GM12878 (cell line): ENCODE measurements at regions not wholly inside any gene's neighbourhood (a gene's known extent, or its start where the extent isn't known, plus 50 kb on each side); places are given as distances from the start of the nearest gene placed in this dataset.

Source experiments
- ATAC-seq: fragments of 200-7000 bp; cut with Tn5 transposase; 3 replicates; pipeline ENCODE4 v1.9.1; 2020; ENCODE audit warnings: mild to moderate bottlenecking, moderate library complexity
- BruUV-seq: library from RNA; stranded (reverse); fragments of 400-500 nt; replicated peaks from 2 replicates; lab custom pipeline; 2021; lab: Mats Ljungman, UMichigan
- CTCF ChIA-PET: fragments of 300-600 bp; sonication (Branson Sonifier 250); formaldehyde crosslinking; extraction: SDS; loops from one replicate; lab custom pipeline; 2021; ENCODE audit warnings: inconsistent platforms; lab: Yijun Ruan, JAX
- POLR2A ChIA-PET: fragments of 350-600 bp; formaldehyde crosslinking; extraction: SDS; loops from one replicate; lab custom pipeline; 2021; ENCODE audit warnings: inconsistent platforms; lab: Charles Lee
- RAD21 ChIA-PET: fragments of 300-600 bp; sonication (Branson Sonifier 250); formaldehyde crosslinking; loops from one replicate; lab custom pipeline; 2023; ENCODE audit warnings: antibody characterized with exemption; ENCODE audit not compliant: unreplicated experiment; lab: Charles Lee
- SMC1A ChIA-PET: fragments of 300-600 bp; sonication (Branson Sonifier 250); formaldehyde crosslinking; loops from one replicate; lab custom pipeline; 2023; ENCODE audit not compliant: unreplicated experiment, uncharacterized antibody; lab: Charles Lee
- DNase-seq: peaks from one replicate; pipeline ENCODE4 v3.0.0-alpha.2; 2011; ENCODE audit warnings: low read depth, low spot score
- FAIRE-seq: peaks from 3 replicates; lab custom pipeline; 2011; peaks lifted over from hg19 to GRCh38; lab: Jason Lieb, UNC
- H2AFZ ChIP-seq: 2 replicates; pipeline ENCODE4 v1.6.0; 2011; ENCODE audit warnings: low read depth, low read length, control low read depth; ENCODE audit not compliant: control insufficient read depth
- H3K27ac ChIP-seq: 2 replicates; pipeline ENCODE4 v1.5.1; 2011; ENCODE audit warnings: control low read depth; ENCODE audit not compliant: control insufficient read depth, insufficient read depth
- H3K27me3 ChIP-seq, 2 experiments: replicated peaks in 1 of 2; 2 replicates each; pipeline versions ENCODE4 v1.6.0 to v1.6.1; 2011; ENCODE audit warnings: low read length in 1 of 2; ENCODE audit not compliant: control insufficient read depth in 2 of 2, insufficient read depth in 2 of 2
- H3K36me3 ChIP-seq, 2 experiments: 2 replicates each; pipeline ENCODE4 v1.5.1; 2011; ENCODE audit warnings: low read length in 1 of 2; ENCODE audit not compliant: control insufficient read depth in 2 of 2, insufficient read depth in 2 of 2
- H3K4me1 ChIP-seq: 2 replicates; pipeline ENCODE4 v1.6.1; 2011; ENCODE audit warnings: mild to moderate bottlenecking, low read length, moderate library complexity, mixed read lengths; ENCODE audit not compliant: control insufficient read depth, insufficient read depth
- H3K4me2 ChIP-seq: 2 replicates; pipeline ENCODE4 v1.6.0; 2011; ENCODE audit warnings: control low read depth; ENCODE audit not compliant: control insufficient read depth, insufficient read depth
- H3K4me3 ChIP-seq: fragments of 200-600 bp; sonication (generic); 2 replicates; pipeline ENCODE4 v1.5.1; 2016
- H3K79me2 ChIP-seq: 2 replicates; pipeline ENCODE4 v1.6.0; 2011; ENCODE audit warnings: low read length; ENCODE audit not compliant: control insufficient read depth, insufficient read depth
- H3K9ac ChIP-seq: 2 replicates; pipeline ENCODE4 v1.8.0; 2011; ENCODE audit warnings: low read length, control low read depth, mixed read lengths; ENCODE audit not compliant: control insufficient read depth, insufficient read depth
- H3K9me3 ChIP-seq: replicated peaks from 3 replicates; pipeline ENCODE4 v1.5.1; 2011; ENCODE audit warnings: mild to moderate bottlenecking, low read length; ENCODE audit not compliant: control insufficient read depth, insufficient read depth
- H4K20me1 ChIP-seq: 2 replicates; pipeline ENCODE4 v1.6.0; 2011; ENCODE audit not compliant: control insufficient read depth, insufficient read depth
- BACH1 ChIP-seq: fragments of 450-650 bp; IDR thresholded peaks from 2 replicates; pipeline ENCODE4 v1.6.1; 2017; ENCODE audit warnings: mild to moderate bottlenecking, borderline replicate concordance
- CBX5 ChIP-seq: sonication (generic); IDR thresholded peaks from 2 replicates; pipeline ENCODE4 v1.6.1; 2016; ENCODE audit warnings: low read depth, moderate library complexity, mild to moderate bottlenecking, inconsistent platforms
- CREB1 ChIP-seq: IDR thresholded peaks from 2 replicates; pipeline ENCODE4 v1.6.1; 2012; ENCODE audit warnings: low read depth, mild to moderate bottlenecking, inconsistent platforms
- GABPA ChIP-seq: IDR thresholded peaks from 2 replicates; pipeline ENCODE4 v1.6.1; 2014; ENCODE audit warnings: antibody characterized with exemption, low read depth, mild to moderate bottlenecking, inconsistent platforms
- HCFC1 ChIP-seq: fragments of 150-350 bp; IDR thresholded peaks from 2 replicates; pipeline ENCODE4 v1.6.1; 2014; ENCODE audit warnings: low read length
- NFIC ChIP-seq: IDR thresholded peaks from 2 replicates; pipeline ENCODE4 v1.6.1; 2012; ENCODE audit warnings: low read depth, mild to moderate bottlenecking, inconsistent platforms, low read length, moderate library complexity
- NFYA ChIP-seq: IDR thresholded peaks from 2 replicates; pipeline ENCODE4 v1.6.1; 2011; ENCODE audit warnings: low read depth, mild to moderate bottlenecking, low read length, improper control_type of control experiment, borderline replicate concordance
- RELA ChIP-seq: fragments of 450-650 bp; IDR thresholded peaks from 2 replicates; pipeline ENCODE4 v1.8.0; 2014; ENCODE audit warnings: borderline replicate concordance; ENCODE audit not compliant: partially characterized antibody
- RELB ChIP-seq: fragments of 450-650 bp; IDR thresholded peaks from 2 replicates; pipeline ENCODE4 v1.6.1; 2017; ENCODE audit warnings: low read depth, mild to moderate bottlenecking, moderate library complexity
- SMC3 ChIP-seq: IDR thresholded peaks from 2 replicates; pipeline ENCODE4 v1.6.1; 2011; ENCODE audit warnings: low read length, improper control_type of control experiment, borderline replicate concordance
- SPI1 ChIP-seq: IDR thresholded peaks from 2 replicates; pipeline ENCODE4 v1.6.1; 2011; ENCODE audit warnings: low read depth, mild to moderate bottlenecking, low read length, moderate library complexity, borderline replicate concordance; ENCODE audit not compliant: insufficient read depth
- TBL1XR1 ChIP-seq: IDR thresholded peaks from 2 replicates; pipeline ENCODE4 v1.6.1; 2012; ENCODE audit warnings: low read depth, low read length, improper control_type of control experiment
- YY1 ChIP-seq: IDR thresholded peaks from 2 replicates; pipeline ENCODE4 v1.6.1; 2011; ENCODE audit warnings: low read depth, mild to moderate bottlenecking, low read length
- ZBED1 ChIP-seq: IDR thresholded peaks from 2 replicates; pipeline ENCODE4 v1.6.1; 2016; ENCODE audit warnings: borderline replicate concordance
- ZBTB11 ChIP-seq: fragments of 450-650 bp; formaldehyde crosslinking; IDR thresholded peaks from 2 replicates; pipeline ENCODE4 v1.5.0; 2022; ENCODE audit warnings: mild to moderate bottlenecking, missing genetic modification characterization
- WGBS: methylation state at CpG from one replicate; pipeline ENCODE4 v1.1.6; 2016; ENCODE audit warnings: low lambda C conversion rate; ENCODE audit not compliant: insufficient replicate concordance, insufficient coverage; ENCODE audit errors: missing lambda C conversion rate; 5-methylcytosine and 5-hydroxymethylcytosine counted together
- in situ Hi-C: fragments of 300-500 bp; cut with MboI; formaldehyde crosslinking; loops from 9 replicates; pipeline ENCODE4 v1.14.3; 2018; ENCODE audit warnings: mixed read lengths
- intact Hi-C: fragments of 100-400 bp; cut with micrococcal nuclease; formaldehyde crosslinking; loops from one replicate; pipeline ENCODE4 v1.14.2; 2022; ENCODE audit not compliant: unreplicated experiment
- TF ChIP-seq, protein P1 (sequence below): fragments of 450-650 bp; IDR thresholded peaks from 2 replicates; pipeline ENCODE4 v1.6.1; 2017; ENCODE audit warnings: borderline replicate concordance
- TF ChIP-seq, protein P2 (sequence below), 3 experiments: IDR thresholded peaks in 2 of 3; conservative IDR thresholded peaks in 1 of 3; 2 replicates each; pipeline ENCODE4 v1.5.1; 2011; ENCODE audit warnings: low read depth in 3 of 3, low read length in 3 of 3, mild to moderate bottlenecking in 3 of 3, control low read depth in 2 of 3, moderate library complexity in 2 of 3, inconsistent platforms in 1 of 3, mixed read lengths in 1 of 3; ENCODE audit not compliant: control insufficient read depth in 2 of 3, insufficient read depth in 1 of 3; ENCODE audit errors: extremely low read depth in 1 of 3

GRCh38 chr12:115216301-115216700, 532.3 kb upstream of the TBX3 start (continued):
- TF ChIP-seq GABPA (no peak), ZBTB11 (CRISPR knock-in tag) (no peak), CBX5 (no peak), SMC3 (no peak)
- TF ChIP-seq, protein P1, sequence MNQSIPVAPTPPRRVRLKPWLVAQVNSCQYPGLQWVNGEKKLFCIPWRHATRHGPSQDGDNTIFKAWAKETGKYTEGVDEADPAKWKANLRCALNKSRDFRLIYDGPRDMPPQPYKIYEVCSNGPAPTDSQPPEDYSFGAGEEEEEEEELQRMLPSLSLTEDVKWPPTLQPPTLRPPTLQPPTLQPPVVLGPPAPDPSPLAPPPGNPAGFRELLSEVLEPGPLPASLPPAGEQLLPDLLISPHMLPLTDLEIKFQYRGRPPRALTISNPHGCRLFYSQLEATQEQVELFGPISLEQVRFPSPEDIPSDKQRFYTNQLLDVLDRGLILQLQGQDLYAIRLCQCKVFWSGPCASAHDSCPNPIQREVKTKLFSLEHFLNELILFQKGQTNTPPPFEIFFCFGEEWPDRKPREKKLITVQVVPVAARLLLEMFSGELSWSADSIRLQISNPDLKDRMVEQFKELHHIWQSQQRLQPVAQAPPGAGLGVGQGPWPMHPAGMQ, result no peak
- TF ChIP-seq, all 136 proteins: peak for 0

- Histone ChIP-seq H3K36me3 (no peaks in the 10 kb centered on the region), H2AFZ (no peak overlapping the region), H4K20me1 (no peaks in the 10 kb centered on the region), H3K79me2 (no peaks in the 10 kb centered on the region), H3K4me1 (no peaks in the 10 kb centered on the region), H3K27ac (no peak overlapping the region), H3K9me3 (no peaks in the 10 kb centered on the region; the same call in 2 of the 3 replicates), H3K4me3 (no peak overlapping the region), H3K9ac (no peak overlapping the region), H3K4me2 (no peak overlapping the region), H3K27me3 (no peaks in the 10 kb centered on the region; a peak in 1 of 4 replicates)
- ChIA-PET SMC1A (no interaction called here), RAD21 (no interaction called here), CTCF (no interaction called here), POLR2A (no interaction called here)
- no peak for DNase-seq
- WGBS, result 32% methylated on average over 3 of the region's 3 CpGs
- no peak for ATAC-seq
- no peak for FAIRE-seq
- in situ Hi-C loops (no loop called here), intact Hi-C loops (no loop called here)
- no TSS peak for BruUV-seq
- TF ChIP-seq RELA (no peak), NFIC (no peak), SPI1 (no peak), HCFC1 (no peak), ZBED1 (no peak), CREB1 (no peak), YY1 (no peak), BACH1 (no peak), RELB (no peak), NFYA (no peak), TBL1XR1 (no peak)
- TF ChIP-seq, protein P2, sequence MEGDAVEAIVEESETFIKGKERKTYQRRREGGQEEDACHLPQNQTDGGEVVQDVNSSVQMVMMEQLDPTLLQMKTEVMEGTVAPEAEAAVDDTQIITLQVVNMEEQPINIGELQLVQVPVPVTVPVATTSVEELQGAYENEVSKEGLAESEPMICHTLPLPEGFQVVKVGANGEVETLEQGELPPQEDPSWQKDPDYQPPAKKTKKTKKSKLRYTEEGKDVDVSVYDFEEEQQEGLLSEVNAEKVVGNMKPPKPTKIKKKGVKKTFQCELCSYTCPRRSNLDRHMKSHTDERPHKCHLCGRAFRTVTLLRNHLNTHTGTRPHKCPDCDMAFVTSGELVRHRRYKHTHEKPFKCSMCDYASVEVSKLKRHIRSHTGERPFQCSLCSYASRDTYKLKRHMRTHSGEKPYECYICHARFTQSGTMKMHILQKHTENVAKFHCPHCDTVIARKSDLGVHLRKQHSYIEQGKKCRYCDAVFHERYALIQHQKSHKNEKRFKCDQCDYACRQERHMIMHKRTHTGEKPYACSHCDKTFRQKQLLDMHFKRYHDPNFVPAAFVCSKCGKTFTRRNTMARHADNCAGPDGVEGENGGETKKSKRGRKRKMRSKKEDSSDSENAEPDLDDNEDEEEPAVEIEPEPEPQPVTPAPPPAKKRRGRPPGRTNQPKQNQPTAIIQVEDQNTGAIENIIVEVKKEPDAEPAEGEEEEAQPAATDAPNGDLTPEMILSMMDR (IDR thresholded peaks at IDR 0.05 in 2 of 3, conservative IDR thresholded peaks at IDR 0.05 in 1 of 3; ENCODE audit: control insufficient read depth in 2 of 3, extremely low read depth in 1 of 3, insufficient read depth in 1 of 3, low read depth in 3 of 3, low read length in 3 of 3), result no peak
Measured at GRCh38 chr12:115215544-115215943, 531.6 kb upstream of the TBX3 start.
